ENCODE measurements at regions not wholly inside any gene's neighbourhood (a gene's known extent, or its start where the extent isn't known, plus 50 kb on each side); places are given as distances from the start of the nearest gene placed in this dataset.
"Not testable (repeated sequence)": the region's sequence is repeated elsewhere in the genome, so short reads cannot be mapped to it uniquely, and the experiment has no call there.

GRCh38 chr18:35854095-35854494 lies 118.4 kb upstream of the RMP24 start:
- Histone ChIP-seq H3K9me3 (ENCODE audit: control insufficient read depth, insufficient read depth, low read depth, low read length) (no peaks in the 10 kb centered on the region), H3K27ac (ENCODE audit: extremely low read depth, low read depth, low read length) (no peak overlapping the region), H3K4me3 (ENCODE audit: low read depth, low read length) (no peak overlapping the region), H3K4me1 (ENCODE audit: control insufficient read depth, insufficient read depth, low read length) (no peaks in the 10 kb centered on the region), H3K36me3 (ENCODE audit: control insufficient read depth in 2 of 2, insufficient read depth in 1 of 2, low read length in 2 of 2) (no peaks in the 10 kb centered on the region)
- no peak for TF ChIP-seq PRDM1 (tag by site-specific recombination; IDR thresholded peaks at IDR 0.05)
- TF ChIP-seq ZNF174 (tag by site-specific recombination; IDR thresholded peaks at IDR 0.05): no peak
- no peak for TF ChIP-seq ZNF658 (tag by site-specific recombination; IDR thresholded peaks at IDR 0.05)
- TF ChIP-seq ZBTB7A (tag by site-specific recombination; IDR thresholded peaks at IDR 0.05; ENCODE audit: low read depth): no peak
- TF ChIP-seq ZNF416 (tag by site-specific recombination; IDR thresholded peaks at IDR 0.05): no peak
- no peak for TF ChIP-seq ZNF610 (tag by site-specific recombination; IDR thresholded peaks at IDR 0.05; ENCODE audit: borderline replicate concordance)
- no peak for TF ChIP-seq ZNF704 (tag by site-specific recombination; IDR thresholded peaks at IDR 0.05)
- TF ChIP-seq MEIS1 (CRISPR knock-in tag; IDR thresholded peaks at IDR 0.05; ENCODE audit: borderline replicate concordance): no peak
- TF ChIP-seq ZNF341 (tag by site-specific recombination; IDR thresholded peaks at IDR 0.05; ENCODE audit: low read depth): no peak
- TF ChIP-seq ZNF777 (tag by site-specific recombination; IDR thresholded peaks at IDR 0.05; ENCODE audit: borderline replicate concordance): no peak
- no peak for TF ChIP-seq ZNF2 (tag by site-specific recombination; IDR thresholded peaks at IDR 0.05)
- TF ChIP-seq ZNF114 (tag by site-specific recombination; IDR thresholded peaks at IDR 0.05): no peak
- no peak for TF ChIP-seq SALL2 (tag by site-specific recombination; IDR thresholded peaks at IDR 0.05; ENCODE audit: borderline replicate concordance)
- TF ChIP-seq ZNF169 (tag by site-specific recombination; IDR thresholded peaks at IDR 0.05): no peak
- TF ChIP-seq ZNF398 (tag by site-specific recombination; IDR thresholded peaks at IDR 0.05): no peak
- CTCF ChIA-PET: no interaction called here
- POLR2A ChIA-PET: no interaction called here

- no peaks in the 10 kb centered on the region for H3K9me3 ChIP-seq (ENCODE audit: control insufficient read depth, insufficient read depth, low read depth, low read length)
- no peak for TF ChIP-seq ZBTB1 (tag by site-specific recombination; IDR thresholded peaks at IDR 0.05)
- TF ChIP-seq ZNF555 (tag by site-specific recombination; conservative IDR thresholded peaks at IDR 0.05): no peak
- TF ChIP-seq YY2 (tag by site-specific recombination; IDR thresholded peaks at IDR 0.05): no peak
- TF ChIP-seq ZNF2 (tag by site-specific recombination; IDR thresholded peaks at IDR 0.05): no peak
- TF ChIP-seq AEBP2 (tag by site-specific recombination; IDR thresholded peaks at IDR 0.05; ENCODE audit: borderline replicate concordance): no peak
- no peak for TF ChIP-seq ZNF549 (tag by site-specific recombination; IDR thresholded peaks at IDR 0.05)
- H3K27ac ChIP-seq (ENCODE audit: extremely low read depth, low read depth, low read length): no peak overlapping the region
- no peak overlapping the region for H3K4me3 ChIP-seq (ENCODE audit: low read depth, low read length)
- ChIA-PET POLR2A (no interaction called here), CTCF (no interaction called here)
- no peaks in the 10 kb centered on the region for H3K36me3 ChIP-seq (ENCODE audit: control insufficient read depth in 2 of 2, insufficient read depth in 1 of 2, low read length in 2 of 2)
- H3K4me1 ChIP-seq (ENCODE audit: control insufficient read depth, insufficient read depth, low read length): no peaks in the 10 kb centered on the region
Measured at GRCh38 chr18:35856178-35856577, 116.3 kb upstream of the RMP24 start.

- POLR2A ChIA-PET; CTCF ChIA-PET; H3K4me3 ChIP-seq (ENCODE audit: low read depth, low read length); H3K27ac ChIP-seq (ENCODE audit: extremely low read depth, low read depth, low read length); H3K9me3 ChIP-seq (ENCODE audit: control insufficient read depth, insufficient read depth, low read depth, low read length); H3K36me3 ChIP-seq (ENCODE audit: control insufficient read depth in 2 of 2, insufficient read depth in 1 of 2, low read length in 2 of 2); H3K4me1 ChIP-seq (ENCODE audit: control insufficient read depth, insufficient read depth, low read length): not testable (repeated sequence)
Measured at GRCh38 chr18:35856721-35857120, 115.8 kb upstream of the RMP24 start.

GRCh38 chr18:35857581-35857980 lies 114.9 kb upstream of the RMP24 start:
- POLR2A ChIA-PET; H3K4me1 ChIP-seq (ENCODE audit: control insufficient read depth, insufficient read depth, low read length); H3K4me3 ChIP-seq (ENCODE audit: low read depth, low read length); H3K9me3 ChIP-seq (ENCODE audit: control insufficient read depth, insufficient read depth, low read depth, low read length); H3K27ac ChIP-seq (ENCODE audit: extremely low read depth, low read depth, low read length); H3K36me3 ChIP-seq (ENCODE audit: control insufficient read depth in 2 of 2, insufficient read depth in 1 of 2, low read length in 2 of 2): not testable (repeated sequence)
- CTCF ChIA-PET: interaction anchor here (0.6 kb wide), 1 partner anchor 195 kb away, joined by 3 read pairs; no protein-coding TSS in a partner anchor
